Astrocyte of the spinal cord (primary cell): ENCODE measurements at regions not wholly inside any gene's neighbourhood (a gene's known extent, or its start where the extent isn't known, plus 50 kb on each side); places are given as distances from the start of the nearest gene placed in this dataset.

Experiments
- DNase-seq: peaks from one replicate; pipeline ENCODE4 v3.0.0; 2011; ENCODE audit warnings: low read depth, low spot score
- H3K4me3 ChIP-seq: 2 replicates; pipeline ENCODE4 v1.5.1; 2011; ENCODE audit warnings: low read depth, mild to moderate bottlenecking, low read length, moderate library complexity
- CTCF ChIP-seq: IDR thresholded peaks from 2 replicates; pipeline ENCODE4 v1.5.1; 2012; ENCODE audit warnings: low read depth, mild to moderate bottlenecking, low read length, inconsistent platforms
- in situ Hi-C: cut with HindIII; loops from 2 replicates; pipeline ENCODE4 v1.10.0; 2017; ENCODE audit warnings: low sequenced_read_pairs

- H3K4me3 ChIP-seq, result no peak overlapping the region
- TF ChIP-seq CTCF, result no peak
- in situ Hi-C loops, result no loop called here
- no peak for DNase-seq
Measured at GRCh38 chr12:92581604-92582003, 121.2 kb upstream of the PLEKHG7 start.

- no peak for DNase-seq
- in situ Hi-C loops, result no loop called here
- H3K4me3 ChIP-seq, result no peak overlapping the region
- TF ChIP-seq CTCF, result no peak
Measured at GRCh38 chr12:92574911-92575570, 127.7 kb upstream of the PLEKHG7 start.

- H3K4me3 ChIP-seq, result no peak overlapping the region
- peak; percentile 37 for DNase-seq
- TF ChIP-seq CTCF, result peak; percentile 50
- in situ Hi-C loops, result no loop called here
Measured at GRCh38 chr12:92574051-92574783, 128.6 kb upstream of the PLEKHG7 start.

- no peak for DNase-seq
- TF ChIP-seq CTCF, result no peak
- in situ Hi-C loops, result no loop called here
- no peak overlapping the region for H3K4me3 ChIP-seq
Measured at GRCh38 chr12:92573104-92573503, 129.7 kb upstream of the PLEKHG7 start.

- in situ Hi-C loops, result no loop called here
- no peak for TF ChIP-seq CTCF
- no peak for DNase-seq
- H3K4me3 ChIP-seq, result no peak overlapping the region
Measured at GRCh38 chr12:92571844-92572543, 130.8 kb upstream of the PLEKHG7 start.

GRCh38 chr12:92571169-92571568 lies 131.6 kb upstream of the PLEKHG7 start:
- in situ Hi-C loops, result no loop called here
- no peak for DNase-seq
- TF ChIP-seq CTCF, result no peak
- no peak overlapping the region for H3K4me3 ChIP-seq
